ENCODE measurements at regions not wholly inside any gene's neighbourhood (a gene's known extent, or its start where the extent isn't known, plus 50 kb on each side); places are given as distances from the start of the nearest gene placed in this dataset.

- TF ChIP-seq CTCF (IDR thresholded peaks at IDR 0.05; ENCODE audit: poor library complexity, severe bottlenecking) (no peak), TAF1 (IDR thresholded peaks at IDR 0.05; ENCODE audit: low read depth) (no peak), POLR2AphosphoS5 (IDR thresholded peaks at IDR 0.05) (no peak), EP300 (conservative IDR thresholded peaks at IDR 0.05; ENCODE audit: poor library complexity, severe bottlenecking) (no peak), REST (IDR thresholded peaks at IDR 0.05; ENCODE audit: borderline replicate concordance) (no peak), EZH2 (IDR thresholded peaks at IDR 0.05; ENCODE audit: borderline replicate concordance, insufficient read depth, low read length, poor library complexity, severe bottlenecking) (no peak), SMC3 (conservative IDR thresholded peaks at IDR 0.05; ENCODE audit: poor library complexity) (no peak)
Observed at GRCh38 chr5:171692107-171692506, 93.5 kb upstream of the SMIM23 start.

Data from neural cell (in vitro differentiated cells).